NCI-H226 (cell line): ENCODE measurements at regions not wholly inside any gene's neighbourhood (a gene's known extent, or its start where the extent isn't known, plus 50 kb on each side); places are given as distances from the start of the nearest gene placed in this dataset.

Experiments
- DNase-seq: peaks from one replicate; pipeline ENCODE4 v3.0.0-alpha.2; 2015

DNA sequence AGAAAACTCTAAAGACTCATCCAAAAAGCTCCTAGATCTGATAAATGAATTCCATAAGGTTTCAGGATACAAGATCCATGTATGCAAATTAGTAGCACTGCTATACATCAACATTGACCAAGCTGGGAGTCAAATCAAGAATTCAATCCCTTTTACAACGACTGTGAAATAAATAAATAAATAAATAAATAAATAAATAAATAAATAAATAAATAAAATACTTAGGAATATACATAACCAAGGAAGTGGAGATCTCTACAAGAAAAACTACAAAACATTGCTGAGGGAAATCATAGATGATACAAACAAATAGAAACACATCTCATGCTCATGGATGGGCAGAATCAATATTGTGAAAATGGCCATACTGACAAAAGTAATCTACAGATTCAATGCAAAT lies 132.0 kb upstream of the NRSN1 start:
- no peak for DNase-seq

- no peak for DNase-seq
These were observed 122.0 kb upstream of the NRSN1 start for GRCh38 chr6:24004062-24004461.

DNA sequence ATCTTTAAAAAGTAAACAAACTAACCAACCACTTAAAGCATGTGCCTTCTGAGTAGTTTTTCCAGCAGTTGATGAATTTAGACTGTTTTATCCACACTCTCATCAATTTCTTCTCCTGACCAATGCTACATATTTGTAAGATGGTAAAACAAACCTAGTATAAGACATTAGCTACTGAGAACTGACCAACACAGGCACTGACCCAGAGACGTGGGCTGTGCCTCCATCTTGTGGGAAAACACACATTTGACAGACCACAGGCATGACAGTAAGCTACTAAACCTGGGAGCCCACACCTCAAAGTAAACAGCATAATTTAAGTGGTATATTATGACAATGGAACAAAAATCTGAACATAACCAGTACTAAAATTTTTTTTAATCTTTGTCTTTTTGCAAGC lies 121.4 kb upstream of the NRSN1 start:
- DNase-seq = no peak

GRCh38 chr6:24006254-24006653 lies 119.8 kb upstream of the NRSN1 start:
- DNase-seq = no peak

DNA sequence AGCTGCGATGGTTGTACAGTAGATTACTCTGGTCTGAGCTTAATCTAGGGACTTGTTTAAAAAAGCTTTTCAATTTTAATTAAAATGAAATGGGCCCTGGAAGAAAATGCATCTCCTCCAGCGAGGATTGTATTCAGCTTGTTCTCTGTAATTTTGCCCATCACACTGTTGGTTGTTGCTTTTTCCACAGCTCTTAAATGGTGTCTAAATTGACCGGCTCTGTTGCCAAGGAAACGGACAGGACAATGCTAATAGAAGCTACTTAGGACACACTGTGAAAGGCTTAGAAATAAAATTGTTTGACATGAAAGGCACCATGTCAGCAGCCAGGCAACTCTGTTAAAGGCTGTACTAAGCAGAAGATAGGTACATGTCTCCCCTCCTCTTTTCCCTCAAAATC lies 116.7 kb upstream of the NRSN1 start:
- no peak for DNase-seq

- no peak for DNase-seq
These were observed 115.9 kb upstream of the NRSN1 start for GRCh38 chr6:24010133-24010532.

DNA sequence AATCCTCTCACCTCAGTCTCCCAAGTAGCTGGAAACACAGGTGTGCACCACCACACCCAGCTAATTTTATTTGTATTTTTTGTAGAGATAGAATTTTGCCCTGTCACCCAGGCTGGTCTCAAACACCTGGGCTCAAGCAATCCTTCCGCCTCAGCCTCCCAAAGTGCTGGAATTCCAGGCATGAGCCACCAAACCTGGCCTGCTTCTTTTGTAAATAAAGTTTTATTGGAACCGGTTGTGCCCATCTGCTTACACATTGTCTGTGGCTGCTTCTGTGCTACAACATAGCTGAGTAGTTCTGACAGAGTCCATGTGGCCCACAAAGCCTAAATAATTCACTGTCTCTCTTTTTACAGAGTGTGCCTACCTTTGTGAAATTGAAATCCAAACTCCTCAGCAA lies 109.7 kb upstream of the NRSN1 start:
- no peak for DNase-seq

DNA sequence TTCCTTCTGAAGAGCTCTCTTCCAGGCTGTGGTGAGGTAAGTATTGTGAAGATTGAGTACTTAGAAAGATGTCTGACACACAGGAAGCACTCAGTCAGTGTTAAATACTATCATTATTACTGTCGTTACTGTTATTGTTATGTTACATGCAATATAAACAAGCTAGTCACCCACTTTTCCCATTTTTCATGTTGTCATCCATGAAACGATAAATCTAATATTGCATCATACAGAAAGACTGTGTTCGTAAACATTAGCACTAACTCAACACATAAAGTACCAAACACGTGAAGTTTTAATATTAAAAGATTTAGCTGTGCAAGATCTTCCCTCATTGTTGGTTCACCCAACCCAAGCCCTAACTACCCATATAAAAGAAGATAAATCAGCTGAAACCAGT lies 109.2 kb upstream of the NRSN1 start:
- no peak for DNase-seq

- DNase-seq = no peak
These were observed 106.6 kb upstream of the NRSN1 start for GRCh38 chr6:24019393-24019792.

DNA sequence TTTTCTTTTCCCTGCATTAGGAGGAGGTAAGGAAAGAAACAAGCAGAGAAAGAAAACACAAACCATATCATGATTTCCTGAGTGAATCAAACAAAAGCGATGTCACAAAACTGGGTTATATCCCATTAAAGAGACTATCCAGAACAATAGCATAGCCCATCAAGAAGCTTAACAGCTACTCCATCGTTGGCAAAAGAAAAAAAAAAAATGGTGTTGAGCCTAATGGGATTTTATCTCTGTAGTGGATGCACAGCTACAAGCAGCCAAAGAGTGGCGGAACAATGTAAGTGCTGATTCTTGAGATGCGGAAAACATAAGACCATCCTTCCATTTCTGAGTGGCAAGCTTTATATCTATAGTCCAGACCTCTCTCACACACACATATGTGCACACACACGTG lies 106.2 kb upstream of the NRSN1 start:
- DNase-seq = no peak

DNA sequence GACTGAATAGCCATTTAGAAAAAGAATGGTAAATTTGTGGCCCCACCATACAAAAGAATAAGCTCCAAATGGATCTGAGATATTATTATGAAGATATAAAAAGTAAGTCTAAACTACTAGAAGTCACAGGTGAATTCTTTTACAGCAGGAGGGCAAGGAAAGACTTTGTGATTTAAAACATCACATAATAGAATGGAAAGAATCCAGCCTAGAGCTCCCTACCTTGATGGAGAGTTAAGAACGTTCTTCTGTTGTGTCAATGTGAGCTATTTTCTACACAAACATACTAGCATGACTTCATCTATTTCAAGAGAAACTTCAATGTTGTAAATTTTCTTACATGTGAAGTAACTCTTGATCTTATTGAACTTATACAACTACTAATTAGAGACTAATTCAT lies 100.0 kb upstream of the NRSN1 start:
- DNase-seq = no peak

DNA sequence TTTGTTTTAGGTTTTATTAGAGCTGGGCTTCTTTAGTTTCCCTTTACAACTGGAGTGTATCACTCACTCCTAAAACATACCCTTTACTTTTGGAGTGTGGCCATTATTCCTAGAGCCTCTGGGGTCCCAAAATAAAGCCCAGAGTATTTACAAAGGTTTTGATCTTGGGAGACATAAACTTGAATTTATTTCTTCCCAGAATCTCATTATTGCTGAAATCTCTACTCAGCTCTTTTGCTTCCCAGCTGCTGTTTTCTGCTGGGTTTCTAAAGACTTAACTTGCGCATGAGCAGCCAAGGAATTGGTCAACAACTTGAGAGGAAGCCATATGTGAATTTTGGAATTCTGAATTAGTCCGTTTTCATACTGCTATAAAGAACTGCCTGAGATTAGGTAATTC lies 94.5 kb upstream of the NRSN1 start:
- DNase-seq = no peak

- no peak for DNase-seq
These were observed 92.9 kb upstream of the NRSN1 start for GRCh38 chr6:24032896-24033688.

DNA sequence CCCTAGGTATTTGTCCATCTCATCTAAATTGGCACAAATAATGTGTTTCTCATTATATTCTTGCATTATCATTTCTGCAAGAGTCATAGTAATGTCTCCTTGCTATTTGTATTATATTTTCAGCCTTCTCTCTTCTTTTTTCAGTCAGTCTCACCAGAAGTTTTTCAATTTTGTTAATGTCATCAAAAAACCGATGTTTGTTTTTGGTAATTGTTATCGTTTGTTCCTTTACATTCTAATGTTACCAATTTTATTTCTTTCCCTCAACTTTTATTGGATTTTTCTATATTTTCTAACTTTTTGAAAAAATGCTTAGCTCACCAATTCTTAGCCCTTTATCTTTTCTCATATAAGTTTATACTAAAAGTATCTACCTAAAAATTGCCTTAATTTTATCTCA lies 82.2 kb upstream of the NRSN1 start:
- DNase-seq = no peak

- DNase-seq = no peak
These were observed 73.9 kb upstream of the NRSN1 start for GRCh38 chr6:24051942-24052589.

DNA sequence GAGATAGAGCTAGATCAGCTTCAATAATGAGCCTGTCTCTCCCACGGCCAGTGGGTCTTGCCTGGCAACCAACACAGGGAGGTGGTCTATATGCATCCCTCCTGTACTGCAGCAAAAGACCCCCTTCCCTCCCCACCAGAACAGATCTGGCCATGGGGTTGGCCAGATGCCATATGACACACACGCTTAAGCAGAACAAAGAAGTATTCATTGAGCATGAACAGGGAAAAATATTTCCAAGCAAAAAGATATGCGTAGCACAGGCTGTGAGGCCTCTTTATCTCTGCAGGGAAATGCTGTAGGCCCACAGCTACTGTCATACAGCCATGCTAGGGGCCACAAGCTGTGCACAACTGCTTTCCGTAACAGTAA lies 73.4 kb upstream of the NRSN1 start:
- DNase-seq = no peak

DNA sequence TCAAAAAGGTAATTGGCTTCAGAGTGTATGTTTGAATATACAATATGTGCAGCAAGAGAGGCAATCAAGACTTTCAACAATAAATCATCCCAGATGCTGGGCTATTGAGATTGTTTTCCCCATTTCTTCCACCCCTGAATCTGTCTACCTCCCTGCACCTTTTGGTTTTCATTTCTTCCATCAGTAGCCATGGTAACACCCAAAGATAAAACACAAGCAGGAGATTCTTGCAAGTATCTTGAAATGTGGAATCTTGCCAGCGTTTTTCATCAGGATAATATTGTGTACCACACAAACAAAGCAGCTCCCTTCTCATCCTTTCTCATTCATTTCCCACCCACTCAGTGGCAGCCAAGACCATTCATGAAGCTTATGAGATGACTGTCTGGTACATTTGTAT lies 73.0 kb upstream of the NRSN1 start:
- no peak for DNase-seq

- no peak for DNase-seq
These were observed 71.6 kb upstream of the NRSN1 start for GRCh38 chr6:24054388-24054787.

DNA sequence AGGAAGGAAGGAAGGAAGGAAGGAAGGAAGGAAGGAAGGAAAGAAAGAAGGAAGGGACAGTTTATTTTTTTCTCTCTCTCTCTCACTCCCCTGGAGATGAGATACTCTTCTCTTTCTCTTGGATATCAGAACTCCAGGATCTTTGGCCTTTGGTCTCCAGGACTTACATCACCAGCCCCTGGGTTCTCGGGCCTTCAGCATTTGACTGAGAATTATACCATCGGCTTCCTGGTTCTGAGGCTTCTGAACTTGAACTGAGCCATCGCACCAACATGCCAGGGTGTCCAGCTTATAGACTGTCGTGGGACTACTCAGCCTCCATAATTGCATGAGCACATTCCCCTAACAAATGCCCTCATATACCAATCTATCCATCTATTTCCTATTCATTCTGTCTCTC lies 69.4 kb upstream of the NRSN1 start:
- no peak for DNase-seq

DNA sequence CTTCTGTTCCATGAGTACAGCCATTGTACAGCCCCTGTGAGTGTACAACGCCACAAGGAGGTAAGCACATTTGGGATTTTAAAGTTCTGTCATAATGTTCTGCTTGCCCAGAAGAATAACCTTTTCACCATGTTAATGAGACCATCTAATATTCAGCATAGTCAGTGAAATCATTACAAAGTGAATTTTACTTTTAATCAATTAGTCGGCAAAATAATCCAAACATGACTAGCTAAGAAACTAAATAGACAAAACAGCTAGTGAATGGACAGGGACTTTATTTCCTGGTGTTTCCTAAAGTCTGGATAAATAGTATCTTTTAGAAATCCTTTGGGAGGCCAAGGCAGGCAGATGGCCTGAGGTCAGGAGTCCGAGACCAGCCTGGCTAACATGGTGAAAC lies 69.0 kb upstream of the NRSN1 start:
- DNase-seq = no peak

- no peak for DNase-seq
These were observed 64.8 kb upstream of the NRSN1 start for GRCh38 chr6:24060982-24061754.

DNA sequence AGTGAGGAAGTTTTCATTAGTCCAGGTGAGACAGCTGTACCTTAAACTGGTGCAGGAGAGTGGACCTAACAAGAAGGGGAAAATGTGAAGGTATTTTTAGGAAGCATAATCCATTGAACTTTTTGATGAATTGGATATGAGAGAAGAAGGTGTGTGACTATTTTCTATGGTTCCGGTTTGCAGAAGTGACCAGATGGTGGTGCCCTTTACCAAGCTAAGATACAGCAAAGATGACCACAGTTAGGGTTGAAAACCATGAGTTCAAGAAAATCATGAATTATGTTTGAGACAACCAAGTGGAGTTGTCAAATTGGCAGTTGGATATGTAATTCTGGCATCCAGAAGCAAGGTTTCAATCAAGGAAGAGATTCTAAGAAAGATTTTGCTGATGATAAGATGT lies 61.9 kb upstream of the NRSN1 start:
- no peak for DNase-seq

DNA sequence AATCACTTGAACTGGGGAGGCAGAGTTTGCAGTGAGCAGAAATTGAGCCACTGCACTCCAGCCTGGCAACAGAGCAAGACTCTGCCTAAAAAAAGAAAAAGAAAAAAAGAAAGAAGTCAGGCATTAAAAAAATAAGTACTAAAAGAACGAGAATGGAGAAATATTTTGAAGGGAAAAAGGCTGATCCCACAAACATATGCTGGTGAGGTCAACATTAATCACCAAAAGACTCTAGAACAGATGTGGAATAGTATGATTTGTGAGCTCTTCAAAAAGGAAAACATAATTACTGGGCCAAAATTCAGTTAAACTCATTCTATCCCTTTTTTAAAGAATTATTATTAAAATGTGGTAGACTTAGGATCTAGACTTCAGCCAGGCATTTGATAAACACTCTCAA lies 61.2 kb upstream of the NRSN1 start:
- DNase-seq = no peak

GRCh38 chr6:24069526-24069925 lies 56.5 kb upstream of the NRSN1 start:
- no peak for DNase-seq
